Spinal cord (tissue), 9 donors: ENCODE measurements at regions not wholly inside any gene's neighbourhood (a gene's known extent, or its start where the extent isn't known, plus 50 kb on each side); places are given as distances from the start of the nearest gene placed in this dataset.
"Not testable (repeated sequence)": the region's sequence is repeated elsewhere in the genome, so short reads cannot be mapped to it uniquely, and the experiment has no call there.

Experiments used
- DNase-seq, 6 donors: peaks; one replicate each; pipeline versions ENCODE4 v3.0.0 to v3.0.0-alpha.2; 2013 to 2015; ENCODE audit warnings: low spot score in 6 of 6, low read depth in 4 of 6
- H3K27ac ChIP-seq: one replicate; pipeline ENCODE4 v1.5.1; 2013; ENCODE audit warnings: low read depth, low read length, control low read depth
- H3K27me3 ChIP-seq: one replicate; pipeline ENCODE4 v1.6.1; 2013; ENCODE audit warnings: low read length; ENCODE audit not compliant: control insufficient read depth, insufficient read depth
- H3K36me3 ChIP-seq: one replicate; pipeline ENCODE4 v1.6.1; 2013; ENCODE audit warnings: low read length; ENCODE audit not compliant: control insufficient read depth, insufficient read depth
- H3K4me1 ChIP-seq: one replicate; pipeline ENCODE4 v1.6.1; 2013; ENCODE audit warnings: low read length; ENCODE audit not compliant: control insufficient read depth, insufficient read depth
- H3K4me3 ChIP-seq: one replicate; pipeline ENCODE4 v1.5.1; 2013; ENCODE audit warnings: low read depth, low read length, control low read depth
- H3K9me3 ChIP-seq: one replicate; pipeline ENCODE4 v1.6.1; 2013; ENCODE audit warnings: low read length; ENCODE audit not compliant: control insufficient read depth, insufficient read depth
- WGBS: methylation state at CpG from one replicate; pipeline ENCODE4 v1.1.5; 2013; ENCODE audit warnings: missing lambda C conversion rate; ENCODE audit not compliant: insufficient coverage; 5-methylcytosine and 5-hydroxymethylcytosine counted together
- donor health status: healthy.

DNA sequence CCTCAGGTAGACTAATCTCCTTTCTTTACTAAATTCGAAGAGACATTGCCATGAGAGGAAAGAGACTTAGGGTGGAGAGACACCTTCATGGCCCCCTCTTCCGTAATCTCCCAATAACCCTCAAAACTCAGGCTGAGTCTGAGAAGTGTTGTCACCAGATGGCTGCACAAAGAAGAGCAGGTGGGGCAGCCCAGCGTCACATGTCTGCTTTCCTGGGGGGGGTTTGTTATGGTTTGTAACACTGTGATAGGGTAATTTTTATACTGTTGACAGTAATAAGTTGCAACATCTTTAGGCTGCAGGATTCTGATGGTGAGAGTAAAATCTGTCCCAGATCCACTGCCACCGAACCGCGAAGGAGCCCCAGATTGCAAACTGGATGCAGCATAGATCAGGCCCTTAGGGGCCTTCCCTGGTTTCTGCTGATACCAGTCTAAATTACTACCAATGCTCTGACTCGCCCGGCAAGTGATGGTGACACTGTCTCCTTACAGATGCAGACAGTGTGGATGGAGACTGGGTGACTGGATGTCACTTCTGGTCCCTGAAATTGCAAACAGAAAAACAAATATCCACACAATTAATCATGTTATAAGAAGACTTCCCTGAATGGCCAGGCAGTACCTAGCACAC, 595.1 kb downstream of the RPIA start:
- H3K27me3 ChIP-seq, DNase-seq, H3K36me3 ChIP-seq, H3K4me1 ChIP-seq, H3K4me3 ChIP-seq, H3K27ac ChIP-seq, H3K9me3 ChIP-seq: not testable (repeated sequence)
- WGBS, result no CpG with 5 or more reads among the region's 8 CpGs

DNA sequence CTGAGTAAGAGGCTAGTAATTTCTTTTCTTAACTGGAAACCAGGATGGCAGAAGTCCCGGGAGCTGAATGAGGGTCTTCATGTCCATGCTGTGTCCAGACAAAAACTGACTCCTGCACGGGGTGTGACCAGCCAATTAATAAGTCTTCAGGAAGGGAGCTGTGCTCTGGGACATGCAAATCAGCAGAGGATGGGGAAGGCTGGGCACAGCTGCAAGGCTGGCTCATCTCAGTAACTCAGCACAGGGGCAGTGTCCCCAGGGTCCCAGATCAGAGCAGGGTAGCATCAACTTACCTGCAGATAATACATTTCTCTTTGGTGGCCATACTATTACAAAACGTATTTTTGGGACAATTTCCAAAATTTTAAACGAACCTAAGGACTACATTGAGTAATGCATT, 595.6 kb downstream of the RPIA start:
- not testable (repeated sequence) for H3K27me3 ChIP-seq, DNase-seq, H3K4me1 ChIP-seq, H3K9me3 ChIP-seq, H3K27ac ChIP-seq, H3K4me3 ChIP-seq, H3K36me3 ChIP-seq
- WGBS, result no CpG with 5 or more reads among the region's 4 CpGs

DNA sequence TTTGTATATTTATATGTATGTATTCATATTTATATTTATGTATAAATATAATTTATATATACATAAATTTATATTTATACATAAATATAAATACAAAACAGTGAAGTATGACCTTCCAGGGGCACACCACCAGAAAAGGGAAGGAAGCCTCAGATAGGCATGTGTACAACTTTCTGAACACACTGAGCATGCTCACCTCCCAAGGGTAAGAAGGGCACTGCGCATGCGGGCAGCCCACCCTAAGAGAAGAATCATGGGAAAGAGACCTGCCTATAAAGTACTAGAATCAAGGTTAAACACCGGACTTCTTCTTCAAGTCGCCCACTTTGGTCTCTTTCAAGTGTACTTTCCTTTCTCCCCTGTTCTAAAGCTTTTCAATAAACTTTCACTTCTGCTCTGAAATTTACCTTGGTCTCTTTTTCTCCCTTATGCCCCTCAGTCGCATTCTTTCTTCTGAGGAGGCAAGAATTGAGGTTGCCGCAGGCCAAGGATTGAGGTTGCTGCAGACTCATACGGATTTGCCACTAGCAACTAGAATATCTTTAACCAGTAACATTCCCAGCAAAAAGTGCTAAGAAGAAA, 600.3 kb downstream of the RPIA start:
- H3K36me3 ChIP-seq, H3K9me3 ChIP-seq, H3K27me3 ChIP-seq, H3K4me3 ChIP-seq, DNase-seq, H3K27ac ChIP-seq, H3K4me1 ChIP-seq: not testable (repeated sequence)
- whole genome bisulfite sequencing, result no CpG with 5 or more reads among the region's 7 CpGs

DNA sequence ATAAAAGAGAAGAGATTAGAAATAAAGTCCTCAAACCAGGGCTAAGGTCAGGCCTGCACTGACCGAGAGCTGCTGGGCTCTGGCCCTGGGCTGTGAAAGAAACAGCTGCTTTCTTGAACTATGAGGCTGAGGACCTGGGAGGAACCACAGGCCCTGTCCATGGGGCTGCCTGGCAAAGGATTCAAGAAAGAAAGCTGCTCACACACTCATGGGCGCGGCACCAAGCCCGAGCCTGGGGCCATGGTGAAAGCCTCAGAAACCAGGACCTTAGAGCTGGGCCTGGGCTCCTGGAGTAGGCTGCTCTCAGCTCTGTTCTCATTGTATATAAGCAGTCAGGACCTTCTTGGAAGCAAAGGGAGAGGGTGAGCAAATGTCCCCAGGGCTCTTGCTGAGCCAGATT, 601.9 kb downstream of the RPIA start:
- H3K9me3 ChIP-seq, H3K27me3 ChIP-seq, H3K4me1 ChIP-seq, DNase-seq, H3K36me3 ChIP-seq, H3K4me3 ChIP-seq, H3K27ac ChIP-seq: not testable (repeated sequence)
- WGBS, result no CpG with 5 or more reads among the region's 4 CpGs

DNA sequence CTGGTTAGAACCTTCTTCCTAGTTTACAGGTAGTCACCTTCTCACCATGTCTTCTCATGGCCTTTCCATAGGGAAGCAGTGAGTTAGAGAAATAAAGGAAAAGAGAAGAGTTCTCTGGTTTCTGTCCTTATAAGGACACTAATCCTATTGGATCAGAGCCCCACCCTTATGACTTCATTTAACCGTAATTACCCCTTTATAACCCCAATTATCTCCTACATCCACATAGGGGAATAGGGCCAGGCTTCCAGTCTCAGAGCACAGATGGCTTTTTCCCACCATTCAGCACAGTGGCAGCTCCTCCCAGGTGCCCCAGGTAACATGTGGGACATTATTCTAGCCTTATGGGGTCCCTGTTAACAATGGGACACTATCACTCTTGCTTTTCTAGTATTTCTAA, 602.9 kb downstream of the RPIA start:
- no CpG with 5 or more reads among the region's 1 CpG for WGBS
- not testable (repeated sequence) for DNase-seq

DNA sequence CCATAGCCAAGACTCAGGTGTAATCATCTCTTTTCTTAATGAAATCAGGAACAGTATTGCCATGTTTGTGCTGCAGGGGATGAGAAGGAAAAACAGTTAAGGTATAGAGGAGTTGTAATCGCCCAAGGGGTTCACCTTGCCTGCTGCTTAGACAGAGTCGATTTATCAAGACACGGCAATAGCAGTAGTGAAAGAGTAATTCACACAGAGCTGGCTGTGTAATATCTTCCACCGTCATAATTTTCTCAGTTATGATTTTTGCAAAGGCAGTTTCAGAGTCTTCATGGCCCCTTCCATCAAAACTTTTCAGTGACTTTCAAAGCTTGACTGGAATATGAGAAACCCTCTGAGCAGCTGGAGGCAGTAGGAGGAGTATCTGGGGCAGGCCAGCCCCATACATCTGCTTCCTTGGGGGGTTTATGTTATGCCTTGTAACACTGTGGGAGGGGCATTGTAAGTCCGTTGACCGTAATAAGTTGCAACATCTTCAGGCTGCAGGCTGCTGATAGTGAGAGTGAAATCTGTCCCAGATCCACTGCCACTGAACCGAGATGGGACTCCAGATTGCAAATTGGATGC, 605.4 kb downstream of the RPIA start:
- not testable (repeated sequence) for H3K27me3 ChIP-seq, H3K36me3 ChIP-seq, DNase-seq, H3K4me1 ChIP-seq, H3K4me3 ChIP-seq, H3K27ac ChIP-seq, H3K9me3 ChIP-seq
- WGBS, result no CpG with 5 or more reads among the region's 7 CpGs

More for the DNA sequence above, 602.9 kb downstream of the RPIA start:
- H3K27me3 ChIP-seq, H3K9me3 ChIP-seq, H3K4me3 ChIP-seq, H3K36me3 ChIP-seq, H3K4me1 ChIP-seq, H3K27ac ChIP-seq: not testable (repeated sequence)

DNA sequence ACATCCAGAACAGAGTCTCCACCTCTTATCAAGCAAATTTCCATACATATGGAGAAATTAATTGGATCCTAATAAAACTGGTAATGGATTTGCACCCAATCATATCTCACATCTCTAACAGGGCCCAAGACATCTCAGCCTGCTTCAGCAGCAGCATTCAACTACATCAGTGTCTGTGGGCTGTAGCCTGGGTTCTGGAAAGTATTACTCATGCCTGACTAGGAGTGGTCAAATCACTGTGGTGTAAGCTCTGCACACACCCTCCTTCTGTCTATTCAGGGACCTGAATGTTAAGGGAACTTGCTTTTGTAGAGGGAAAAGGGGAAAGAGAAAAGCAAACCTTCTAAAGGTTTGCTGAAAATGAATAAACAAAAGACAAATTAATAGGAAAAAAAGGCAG, 607.7 kb downstream of the RPIA start:
- H3K9me3 ChIP-seq, H3K4me1 ChIP-seq, H3K36me3 ChIP-seq, H3K27ac ChIP-seq, H3K27me3 ChIP-seq, H3K4me3 ChIP-seq, DNase-seq: not testable (repeated sequence)

DNA sequence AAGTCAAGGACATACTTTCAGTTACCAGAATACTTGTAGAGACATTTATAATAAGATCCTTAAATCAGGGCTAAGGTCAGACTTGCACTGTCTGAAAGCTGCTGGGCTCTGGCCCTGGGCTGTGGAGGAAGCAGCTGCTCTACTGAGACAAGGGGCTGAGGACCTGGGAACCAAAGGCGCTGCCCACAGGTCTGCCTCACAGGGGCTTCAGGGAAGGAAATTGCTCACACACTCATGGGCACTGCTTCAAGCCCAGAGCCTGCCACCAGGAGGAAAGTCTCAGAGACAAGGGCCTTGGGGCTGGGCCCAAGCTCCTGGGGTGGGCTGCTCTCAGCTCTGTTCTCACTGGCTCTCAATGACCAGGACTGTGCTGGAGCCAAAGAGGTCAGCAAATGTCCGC, 614.1 kb downstream of the RPIA start:
- not testable (repeated sequence) for H3K4me1 ChIP-seq, H3K27ac ChIP-seq, H3K9me3 ChIP-seq, DNase-seq, H3K27me3 ChIP-seq, H3K4me3 ChIP-seq, H3K36me3 ChIP-seq
- no CpG with 5 or more reads among the region's 2 CpGs for WGBS

DNA sequence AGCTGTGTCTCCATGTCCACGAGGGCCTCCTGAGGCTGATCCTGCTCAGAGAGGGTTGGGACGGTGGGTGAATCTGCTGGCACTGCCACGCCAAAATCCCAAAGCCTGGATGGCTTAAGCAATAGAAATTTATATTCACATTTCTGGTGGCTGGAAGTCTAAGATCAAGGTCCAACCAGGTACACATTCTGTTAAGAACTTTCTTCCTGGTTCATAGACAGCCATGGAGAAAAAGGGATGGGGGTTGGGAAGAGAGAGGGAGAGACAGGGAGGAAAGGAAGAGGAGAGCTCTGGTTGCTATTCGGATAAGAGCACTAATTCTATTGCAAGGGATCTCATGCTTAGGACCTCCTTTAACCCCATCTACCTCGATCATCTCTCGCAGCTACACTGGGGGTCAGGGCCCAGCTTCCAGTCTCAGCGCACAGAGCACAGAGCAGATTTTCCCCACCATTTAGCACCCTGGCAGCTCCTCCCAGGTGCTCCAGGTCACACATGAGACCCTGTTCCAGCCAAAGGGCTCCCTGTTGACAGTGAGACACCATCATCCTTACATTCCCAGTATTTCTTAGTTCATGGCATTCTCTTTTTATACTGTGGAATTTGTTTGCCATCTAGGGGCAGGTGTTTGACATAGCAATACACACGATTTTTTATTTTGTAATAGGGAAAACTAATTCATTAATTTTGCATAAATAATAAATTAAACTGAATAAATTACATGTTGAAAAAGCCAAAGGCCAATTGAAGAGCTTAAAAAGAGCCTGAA, 615.6 kb downstream of the RPIA start:
- WGBS, result 79% methylated on average over 2 of the region's 8 CpGs
- peak in 1 of 6 donors; percentile 0 for DNase-seq
- H3K9me3 ChIP-seq, H3K27ac ChIP-seq, H3K4me1 ChIP-seq, H3K27me3 ChIP-seq, H3K4me3 ChIP-seq, H3K36me3 ChIP-seq: not testable (repeated sequence)

DNA sequence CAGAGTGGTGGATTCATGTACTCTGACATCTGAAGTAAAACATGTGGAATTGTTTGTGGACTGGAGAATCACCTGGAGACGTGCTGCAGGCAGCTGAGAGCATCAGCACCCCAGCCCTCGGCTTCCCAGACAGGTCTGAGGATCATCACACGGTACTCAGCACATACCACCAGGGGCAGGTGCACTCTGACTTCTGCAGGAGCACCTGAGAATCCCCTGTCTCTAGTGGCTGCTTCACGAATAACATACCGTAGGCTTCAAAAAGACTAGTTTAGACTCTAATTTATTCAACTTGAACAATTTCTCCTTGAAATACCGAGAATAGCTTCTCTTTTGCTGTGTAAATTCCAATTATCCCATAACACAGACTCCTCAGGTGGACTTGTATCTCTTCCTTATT, 627.5 kb downstream of the RPIA start:
- H3K27me3 ChIP-seq, H3K4me1 ChIP-seq, H3K27ac ChIP-seq, H3K4me3 ChIP-seq, H3K36me3 ChIP-seq, H3K9me3 ChIP-seq, DNase-seq: not testable (repeated sequence)
- WGBS, result no CpG with 5 or more reads among the region's 6 CpGs
